Pancreas (tissue), 10 donors: ENCODE measurements at regions not wholly inside any gene's neighbourhood (a gene's known extent, or its start where the extent isn't known, plus 50 kb on each side); places are given as distances from the start of the nearest gene placed in this dataset.
A peak's percentile ranks its signal among the peaks of the same experiment; 100 is the strongest.

Source experiments
- ATAC-seq, 4 donors: fragments of 200-7000 bp; cut with Tn5 transposase; one replicate each; pipeline versions ENCODE4 v1.8.0 to v1.9.1; 2020; ENCODE audit warnings: mild to moderate bottlenecking in 4 of 4, moderate library complexity in 4 of 4
- DNase-seq, 6 donors: peaks; one replicate each; pipeline ENCODE4 v3.0.0-alpha.2; 2020
- FAIRE-seq: peaks from 2 replicates; lab custom pipeline; 2012; peaks lifted over from hg19 to GRCh38; lab: Jason Lieb, UNC
- H3K27ac ChIP-seq, 4 donors: fragments of 200-600 bp; sonication (generic); 1 replicate in 3 of 4; 2 replicates in 1 of 4; pipeline versions ENCODE4 v1.5.0 to v1.8.0; 2020
- H3K27me3 ChIP-seq, 4 donors: fragments of 200-600 bp; one replicate each; pipeline ENCODE4 v1.8.0; 2021
- H3K36me3 ChIP-seq, 3 donors: fragments of 200-600 bp; sonication (generic) in 1 of 3; one replicate each; pipeline versions ENCODE4 v1.5.0 to v1.8.0; 2020 to 2021
- H3K4me1 ChIP-seq, 3 donors: fragments of 200-600 bp; one replicate each; pipeline ENCODE4 v1.8.0; 2021
- H3K4me3 ChIP-seq, 4 donors: fragments of 200-600 bp; sonication (generic) in 2 of 4; one replicate each; pipeline versions ENCODE4 v1.5.0 to v1.8.0; 2020 to 2021
- H3K9me3 ChIP-seq, 4 donors: fragments of 200-600 bp; one replicate each; pipeline ENCODE4 v1.8.0; 2021
- CTCF ChIP-seq, 4 donors: fragments of 200-600 bp; sonication (generic) in 3 of 4; IDR thresholded peaks; one replicate each; pipeline versions ENCODE4 v1.5.0 to v1.8.0; 2021; ENCODE audit warnings: antibody characterized with exemption in 4 of 4
- WGBS, 2 donors: extraction: QIAGEN DNeasy Blood & Tissue Kit; methylation state at CpG; one replicate each; pipeline ENCODE4 v1.1.7; 2013; 5-methylcytosine and 5-hydroxymethylcytosine counted together
- intact Hi-C, 3 donors: fragments of 100-400 bp; cut with DNase I; formaldehyde crosslinking; loops; one replicate each; pipeline versions ENCODE4 v1.11.1 to v1.14.2; 2022
- donor health status: healthy with polysubstance abuse.
- donor health status: DM: no; HTN: no; CAD: no; lungs with moderate emphysema.
- donor health status: DM: no; HTN: no; CAD: no.
- donor health status: control.
- donor health status: control.
- donor health status: Bipolar disorder and iron deficiency.
- donor health status: DM: yes; HTN: yes; CAD: no.
- donor health status: DM: no; HTN: no; CAD: no.
- donor health status: DM: no; HTN: no; CAD: no.
- donor health status: DM: yes; HTN: yes; CAD: no.

DNA sequence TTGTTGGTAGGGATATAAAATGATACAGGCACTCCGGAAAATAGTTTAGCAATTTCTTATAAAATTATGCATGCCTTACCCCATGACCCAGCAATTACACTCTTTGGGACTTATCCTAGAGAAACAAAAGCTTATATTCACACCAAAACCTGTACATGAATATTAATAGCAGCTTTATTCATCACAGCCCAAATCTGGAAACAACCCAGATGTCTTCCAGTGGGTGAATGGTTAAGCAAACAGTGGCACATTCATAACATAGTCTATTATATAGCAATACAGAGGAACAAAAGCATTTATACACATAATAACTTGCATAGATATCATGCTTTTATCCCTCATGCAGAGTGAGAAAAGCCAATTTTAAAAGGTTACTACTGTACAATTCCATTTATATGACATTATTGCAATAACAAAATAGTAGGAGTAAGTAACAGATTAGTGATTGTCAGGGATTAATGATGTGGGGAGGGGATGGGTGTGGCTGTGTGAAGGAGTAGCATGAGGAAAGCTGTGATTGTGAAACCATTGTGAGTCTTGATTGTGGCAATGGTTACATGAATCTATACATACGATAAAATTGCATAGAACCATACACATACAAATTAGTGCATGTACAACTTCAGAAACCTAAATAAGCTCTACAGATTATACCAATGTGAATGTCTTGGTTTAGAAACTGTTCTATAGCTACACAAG, 363.1 kb upstream of the OR4E1 start:
- ATAC-seq (no peak), DNase-seq (no peak), FAIRE-seq (no peak)
- Histone ChIP-seq H3K4me3 (no peak overlapping the region), H3K27me3 (peaks cover 0 to 14% (median 2%) of the 10 kb centered on the region in 4 donors), H3K9me3 (no peaks in the 10 kb centered on the region), H3K27ac (no peak overlapping the region), H3K36me3 (no peaks in the 10 kb centered on the region), H3K4me1 (no peaks in the 10 kb centered on the region)
- intact Hi-C loops, result no loop called here
- TF ChIP-seq CTCF (IDR thresholded peaks at IDR 0.05), result no peak
- 60 to 76% methylated on average over 2 of the region's 2 CpGs for WGBS, 2 donors

- ATAC-seq (peak in 1 of 4 donors; percentile 9), FAIRE-seq (no peak), DNase-seq (no peak)
- Histone ChIP-seq H3K4me1 (no peaks in the 10 kb centered on the region), H3K27me3 (no peaks in the 10 kb centered on the region), H3K27ac (no peak overlapping the region), H3K36me3 (no peaks in the 10 kb centered on the region), H3K4me3 (no peak overlapping the region), H3K9me3 (no peaks in the 10 kb centered on the region)
- 31 to 35% methylated on average over 2 of the region's 2 CpGs for WGBS, 2 donors
- no peak for TF ChIP-seq CTCF (IDR thresholded peaks at IDR 0.05)
- intact Hi-C loops, result no loop called here
Measured at GRCh38 chr14:22026527-22026926, 352.9 kb upstream of the OR4E1 start.

GRCh38 chr14:22025879-22026278, 352.3 kb upstream of the OR4E1 start:
- intact Hi-C loops, result no loop called here
- no peak for ATAC-seq
- no peaks in the 10 kb centered on the region for H3K27me3 ChIP-seq
- 30 to 45% methylated on average over 1 of the region's 1 CpG for WGBS, 2 donors
- H3K4me3 ChIP-seq, result no peak overlapping the region
- no peaks in the 10 kb centered on the region for H3K9me3 ChIP-seq
- FAIRE-seq, result no peak
- no peaks in the 10 kb centered on the region for H3K36me3 ChIP-seq
- H3K4me1 ChIP-seq, result no peaks in the 10 kb centered on the region
- DNase-seq, result no peak
- TF ChIP-seq CTCF (IDR thresholded peaks at IDR 0.05), result no peak
- H3K27ac ChIP-seq, result no peak overlapping the region

- ATAC-seq (no peak), FAIRE-seq (no peak), DNase-seq (no peak)
- 5 to 11% methylated on average over 1 of the region's 1 CpG for WGBS, 2 donors
- Histone ChIP-seq H3K4me3 (no peak overlapping the region), H3K4me1 (no peaks in the 10 kb centered on the region), H3K27me3 (no peaks in the 10 kb centered on the region), H3K27ac (no peak overlapping the region), H3K36me3 (no peaks in the 10 kb centered on the region), H3K9me3 (no peaks in the 10 kb centered on the region)
- no peak for TF ChIP-seq CTCF (IDR thresholded peaks at IDR 0.05)
- intact Hi-C loops, result no loop called here
Measured at GRCh38 chr14:22024137-22024536, 350.5 kb upstream of the OR4E1 start.

DNA sequence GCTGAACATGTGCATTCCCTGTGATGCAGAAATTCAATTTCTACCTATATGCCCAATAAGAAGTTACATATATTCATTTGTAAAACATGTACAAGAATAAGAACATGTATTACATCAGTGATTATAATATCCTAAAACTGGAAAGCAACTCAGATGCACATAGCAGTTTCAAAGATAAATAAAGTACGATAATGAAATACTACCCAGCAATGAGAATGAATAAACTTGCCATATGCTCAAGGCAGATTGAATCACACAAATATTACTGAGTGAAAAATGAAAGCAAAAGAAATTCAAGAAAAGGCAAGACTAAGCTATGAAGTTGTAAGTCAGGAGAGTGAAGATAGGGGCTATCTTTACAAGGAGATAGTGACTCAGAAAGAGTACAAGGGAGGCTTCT, 345.3 kb upstream of the OR4E1 start:
- H3K27me3 ChIP-seq, result no peaks in the 10 kb centered on the region
- WGBS, 2 donors, result 71 to 87% methylated on average over 1 of the region's 1 CpG
- H3K36me3 ChIP-seq, result no peaks in the 10 kb centered on the region
- no peak for FAIRE-seq
- no peak overlapping the region for H3K4me3 ChIP-seq
- ATAC-seq, result no peak
- no peaks in the 10 kb centered on the region for H3K4me1 ChIP-seq
- DNase-seq, result no peak
- intact Hi-C loops, result no loop called here
- no peak overlapping the region for H3K27ac ChIP-seq
- H3K9me3 ChIP-seq, result no peaks in the 10 kb centered on the region
- TF ChIP-seq CTCF (IDR thresholded peaks at IDR 0.05), result no peak
